Keratinocyte (primary cell): ENCODE measurements at regions not wholly inside any gene's neighbourhood (a gene's known extent, or its start where the extent isn't known, plus 50 kb on each side); places are given as distances from the start of the nearest gene placed in this dataset.

Experiments
- DNase-seq: peaks from one replicate; pipeline ENCODE4 v3.0.0-alpha.2; 2011; ENCODE audit warnings: low read depth, missing footprints, low spot score
- FAIRE-seq: peaks from 2 replicates; lab custom pipeline; 2011; peaks lifted over from hg19 to GRCh38; lab: Jason Lieb, UNC
- H2AFZ ChIP-seq: 2 replicates; pipeline ENCODE4 v1.6.0; 2012; ENCODE audit warnings: low read length, control low read depth, inconsistent platforms; ENCODE audit not compliant: control insufficient read depth
- H3K27ac ChIP-seq: 2 replicates; pipeline ENCODE4 v1.5.1; 2011; ENCODE audit warnings: low read length; ENCODE audit not compliant: control insufficient read depth, insufficient read depth
- H3K27me3 ChIP-seq: 3 replicates; pipeline ENCODE4 v1.6.0; 2011; ENCODE audit warnings: low read length; ENCODE audit not compliant: control insufficient read depth, insufficient read depth; ENCODE audit errors: extremely low read depth
- H3K36me3 ChIP-seq, 2 experiments: 2 replicates in 1 of 2; 3 replicates in 1 of 2; pipeline ENCODE4 v1.5.1; 2011; ENCODE audit warnings: low read length in 2 of 2, mild to moderate bottlenecking in 1 of 2; ENCODE audit not compliant: control insufficient read depth in 2 of 2, insufficient read depth in 2 of 2; ENCODE audit errors: extremely low read depth in 1 of 2
- H3K4me1 ChIP-seq: 3 replicates; pipeline ENCODE4 v1.5.1; 2011; ENCODE audit warnings: low read length; ENCODE audit not compliant: control insufficient read depth, insufficient read depth; ENCODE audit errors: extremely low read depth
- H3K4me2 ChIP-seq: 3 replicates; pipeline ENCODE4 v1.6.0; 2011; ENCODE audit warnings: low read depth, low read length; ENCODE audit not compliant: control insufficient read depth, insufficient read depth; ENCODE audit errors: extremely low read depth
- H3K4me3 ChIP-seq, 3 experiments: fragments of 200-600 bp in 1 of 3; sonication (generic) in 1 of 3; 2 replicates in 2 of 3; 3 replicates in 1 of 3; pipeline ENCODE4 v1.5.1; 2011 to 2016; ENCODE audit warnings: low read length in 3 of 3, mild to moderate bottlenecking in 3 of 3, control low read depth in 2 of 3, inconsistent platforms in 1 of 3, low read depth in 1 of 3, mixed read lengths in 1 of 3, mixed run types in 1 of 3, moderate library complexity in 1 of 3; ENCODE audit not compliant: control insufficient read depth in 2 of 3, insufficient read depth in 2 of 3; ENCODE audit errors: extremely low read depth in 1 of 3
- H3K79me2 ChIP-seq: 2 replicates; pipeline ENCODE4 v1.6.0; 2012; ENCODE audit warnings: low read length; ENCODE audit not compliant: control insufficient read depth, insufficient read depth
- H3K9ac ChIP-seq: 3 replicates; pipeline ENCODE4 v1.6.0; 2011; ENCODE audit warnings: low read length; ENCODE audit not compliant: control insufficient read depth, insufficient read depth; ENCODE audit errors: extremely low read depth
- H3K9me1 ChIP-seq: 3 replicates; pipeline ENCODE4 v1.6.0; 2011; ENCODE audit warnings: low read length; ENCODE audit not compliant: control insufficient read depth, insufficient read depth; ENCODE audit errors: extremely low read depth
- H3K9me3 ChIP-seq: 2 replicates; pipeline ENCODE4 v1.5.1; 2012; ENCODE audit warnings: low read depth, low read length; ENCODE audit not compliant: control insufficient read depth
- H4K20me1 ChIP-seq: 3 replicates; pipeline ENCODE4 v1.6.0; 2011; ENCODE audit warnings: low read length; ENCODE audit not compliant: control insufficient read depth, insufficient read depth; ENCODE audit errors: extremely low read depth
- EZH2 ChIP-seq: IDR thresholded peaks from one replicate; pipeline ENCODE4 v1.6.1; 2012; ENCODE audit warnings: inconsistent platforms, mild to moderate bottlenecking, low read length, moderate library complexity
- dilution Hi-C: fragments of 300-500 bp; cut with MboI; formaldehyde crosslinking; loops from one replicate; pipeline ENCODE4 v1.7.0; 2020; ENCODE audit warnings: low sequenced_read_pairs; ENCODE audit not compliant: extremely low pct_ligation_motif_present
- TF ChIP-seq, protein P1 (sequence below), 3 experiments: IDR thresholded peaks in 1 of 3; conservative IDR thresholded peaks in 1 of 3; optimal IDR thresholded peaks in 1 of 3; 2 replicates in 2 of 3; 3 replicates in 1 of 3; pipeline versions ENCODE3 to v1.5.1; 2011; ENCODE audit warnings: low read length in 3 of 3, mild to moderate bottlenecking in 3 of 3, moderate library complexity in 2 of 3, control low read depth in 1 of 3, inconsistent platforms in 1 of 3; ENCODE audit not compliant: insufficient read depth in 2 of 3; ENCODE audit errors: extremely low read depth in 1 of 3

DNA sequence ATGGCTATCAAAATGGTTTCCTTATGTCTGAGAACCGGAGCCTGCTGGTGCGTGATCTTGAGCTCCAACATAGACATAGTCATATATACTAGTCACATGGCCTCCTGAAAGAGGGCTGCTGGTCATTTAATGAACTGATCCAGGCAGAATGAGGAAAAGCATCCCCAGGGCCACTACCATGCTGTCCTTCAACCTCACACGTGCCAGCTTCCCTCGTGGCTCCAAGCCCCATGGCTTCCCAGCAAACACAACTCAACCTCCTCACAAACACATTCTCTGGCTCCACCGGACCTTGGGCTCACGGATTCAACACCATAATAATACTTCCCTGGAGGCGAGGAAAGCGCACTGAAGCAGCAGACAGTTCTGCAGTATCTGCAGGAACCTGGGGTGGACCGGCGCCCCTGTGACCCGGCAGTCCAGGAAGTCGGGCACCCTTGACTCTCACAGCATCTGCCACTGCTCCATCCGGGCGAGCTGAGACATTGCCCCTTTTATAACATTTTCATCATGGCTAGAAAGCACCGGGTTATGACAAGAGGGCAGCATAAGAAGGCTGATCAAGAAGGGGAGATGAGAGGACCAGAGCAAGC is 57.2 kb upstream of the CDH5 start:
- FAIRE-seq (no peak), DNase-seq (no peak)
- Histone ChIP-seq H3K27ac (no peak overlapping the region), H2AFZ (no peak overlapping the region), H4K20me1 (no peaks in the 10 kb centered on the region), H3K79me2 (no peaks in the 10 kb centered on the region), H3K4me1 (no peaks in the 10 kb centered on the region), H3K9me3 (no peaks in the 10 kb centered on the region), H3K9ac (no peak overlapping the region), H3K4me2 (no peak overlapping the region), H3K4me3 (no peak overlapping the region), H3K9me1 (no peaks in the 10 kb centered on the region), H3K36me3 (no peaks in the 10 kb centered on the region), H3K27me3 (peaks cover 8% of the 10 kb centered on the region)
- no peak for TF ChIP-seq EZH2
- TF ChIP-seq, protein P1, sequence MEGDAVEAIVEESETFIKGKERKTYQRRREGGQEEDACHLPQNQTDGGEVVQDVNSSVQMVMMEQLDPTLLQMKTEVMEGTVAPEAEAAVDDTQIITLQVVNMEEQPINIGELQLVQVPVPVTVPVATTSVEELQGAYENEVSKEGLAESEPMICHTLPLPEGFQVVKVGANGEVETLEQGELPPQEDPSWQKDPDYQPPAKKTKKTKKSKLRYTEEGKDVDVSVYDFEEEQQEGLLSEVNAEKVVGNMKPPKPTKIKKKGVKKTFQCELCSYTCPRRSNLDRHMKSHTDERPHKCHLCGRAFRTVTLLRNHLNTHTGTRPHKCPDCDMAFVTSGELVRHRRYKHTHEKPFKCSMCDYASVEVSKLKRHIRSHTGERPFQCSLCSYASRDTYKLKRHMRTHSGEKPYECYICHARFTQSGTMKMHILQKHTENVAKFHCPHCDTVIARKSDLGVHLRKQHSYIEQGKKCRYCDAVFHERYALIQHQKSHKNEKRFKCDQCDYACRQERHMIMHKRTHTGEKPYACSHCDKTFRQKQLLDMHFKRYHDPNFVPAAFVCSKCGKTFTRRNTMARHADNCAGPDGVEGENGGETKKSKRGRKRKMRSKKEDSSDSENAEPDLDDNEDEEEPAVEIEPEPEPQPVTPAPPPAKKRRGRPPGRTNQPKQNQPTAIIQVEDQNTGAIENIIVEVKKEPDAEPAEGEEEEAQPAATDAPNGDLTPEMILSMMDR (optimal IDR thresholded peaks at IDR 0.05 in 1 of 3, IDR thresholded peaks at IDR 0.05 in 1 of 3, conservative IDR thresholded peaks at IDR 0.05 in 1 of 3; ENCODE audit: extremely low read depth in 1 of 3, insufficient read depth in 2 of 3, low read length in 3 of 3): no peak
- dilution Hi-C loops: no loop called here

DNA sequence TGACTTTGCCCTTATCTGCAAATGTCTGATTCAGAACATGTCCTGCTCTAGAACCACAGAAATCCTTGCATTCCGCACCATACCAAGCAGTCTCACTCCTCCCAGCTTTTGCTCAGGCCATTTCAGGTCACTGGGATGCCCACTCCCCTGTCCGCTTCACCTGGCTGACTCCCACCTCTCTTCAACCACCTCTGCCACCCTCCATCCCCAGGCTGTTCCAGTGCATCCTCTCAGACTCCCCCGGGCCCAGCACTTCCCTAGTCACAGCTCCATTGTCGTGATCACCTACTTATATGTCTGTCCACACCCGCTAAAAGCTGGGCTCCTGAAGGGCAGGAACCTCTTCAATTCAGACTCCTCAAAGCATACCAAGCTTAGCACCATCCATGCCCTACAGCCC is 58.4 kb upstream of the CDH5 start:
- no peak overlapping the region for H2AFZ ChIP-seq
- no peaks in the 10 kb centered on the region for H3K79me2 ChIP-seq
- H3K4me1 ChIP-seq: no peaks in the 10 kb centered on the region
- DNase-seq (no peak), FAIRE-seq (no peak)
- dilution Hi-C loops: no loop called here
- no peak overlapping the region for H3K27ac ChIP-seq
- H3K9ac ChIP-seq: no peak overlapping the region
- H3K36me3 ChIP-seq: no peaks in the 10 kb centered on the region
- no peak overlapping the region for H3K4me2 ChIP-seq
- H4K20me1 ChIP-seq: no peaks in the 10 kb centered on the region
- TF ChIP-seq, protein P1 (optimal IDR thresholded peaks at IDR 0.05 in 1 of 3, IDR thresholded peaks at IDR 0.05 in 1 of 3, conservative IDR thresholded peaks at IDR 0.05 in 1 of 3; ENCODE audit: extremely low read depth in 1 of 3, insufficient read depth in 2 of 3, low read length in 3 of 3): no peak
- TF ChIP-seq EZH2: no peak
- no peaks in the 10 kb centered on the region for H3K9me3 ChIP-seq
- no peaks in the 10 kb centered on the region for H3K9me1 ChIP-seq
- no peak overlapping the region for H3K4me3 ChIP-seq
- H3K27me3 ChIP-seq: peaks cover 11% of the 10 kb centered on the region
